HG02852 (cell line): ENCODE measurements at regions not wholly inside any gene's neighbourhood (a gene's known extent, or its start where the extent isn't known, plus 50 kb on each side); places are given as distances from the start of the nearest gene placed in this dataset.
"Not testable (repeated sequence)": the region's sequence is repeated elsewhere in the genome, so short reads cannot be mapped to it uniquely, and the experiment has no call there.

ENCODE experiments used
- ATAC-seq: cut with Tn5 transposase; IDR thresholded peaks from one replicate; pipeline ENCODE4 v1.9.1; 2021; ENCODE audit warnings: mild to moderate bottlenecking, moderate library complexity; ENCODE audit not compliant: unreplicated experiment

GRCh38 chrX:113192418-113192817, 351.8 kb upstream of the AMOT start:
- ATAC-seq, result no peak

GRCh38 chrX:113157496-113157895, 316.9 kb upstream of the AMOT start:
- no peak for ATAC-seq

GRCh38 chrX:113154315-113154714, 313.7 kb upstream of the AMOT start:
- ATAC-seq, result not testable (repeated sequence)

- ATAC-seq, result no peak
These were observed 296.2 kb upstream of the AMOT start for GRCh38 chrX:113136836-113137235.

- no peak for ATAC-seq
These were observed 292.7 kb upstream of the AMOT start for GRCh38 chrX:113133316-113133715.

GRCh38 chrX:113124693-113125092, 284.1 kb upstream of the AMOT start:
- no peak for ATAC-seq

GRCh38 chrX:113075521-113075920, 234.9 kb upstream of the AMOT start:
- ATAC-seq, result no peak

- ATAC-seq, result no peak
These were observed 219.1 kb upstream of the AMOT start for GRCh38 chrX:113059714-113060113.

GRCh38 chrX:113058634-113059033, 218.0 kb upstream of the AMOT start:
- ATAC-seq, result no peak

GRCh38 chrX:113048896-113049295, 208.3 kb upstream of the AMOT start:
- no peak for ATAC-seq

GRCh38 chrX:113048480-113048879, 207.8 kb upstream of the AMOT start:
- no peak for ATAC-seq

- ATAC-seq, result no peak
These were observed 193.5 kb upstream of the AMOT start for GRCh38 chrX:113033966-113034680.

- no peak for ATAC-seq
These were observed 179.3 kb upstream of the AMOT start for GRCh38 chrX:113019958-113020357.

- no peak for ATAC-seq
These were observed 169.2 kb upstream of the AMOT start for GRCh38 chrX:113009837-113010236.

- ATAC-seq, result no peak
These were observed 168.4 kb upstream of the AMOT start for GRCh38 chrX:113009029-113009428.

- ATAC-seq, result no peak
These were observed 161.2 kb upstream of the AMOT start for GRCh38 chrX:113001836-113002235.

- no peak for ATAC-seq
These were observed 157.4 kb upstream of the AMOT start for GRCh38 chrX:112997991-112998390.

GRCh38 chrX:112991801-112992200, 151.2 kb upstream of the AMOT start:
- ATAC-seq, result no peak

GRCh38 chrX:112979879-112980278, 139.2 kb upstream of the AMOT start:
- no peak for ATAC-seq

- ATAC-seq, result no peak
These were observed 127.9 kb upstream of the AMOT start for GRCh38 chrX:112968351-112969133.

- ATAC-seq, result no peak
These were observed 127.3 kb upstream of the AMOT start for GRCh38 chrX:112967903-112968302.

GRCh38 chrX:112967341-112967740, 126.7 kb upstream of the AMOT start:
- ATAC-seq, result no peak
